ENCODE measurements at regions not wholly inside any gene's neighbourhood (a gene's known extent, or its start where the extent isn't known, plus 50 kb on each side); places are given as distances from the start of the nearest gene placed in this dataset.

- Histone ChIP-seq H3K9me3 (replicated peaks; ENCODE audit: control insufficient read depth, insufficient read depth, low read length) (no peaks in the 10 kb centered on the region), H3K9ac (replicated peaks; ENCODE audit: extremely low read depth, insufficient read depth, low read length) (no peak overlapping the region), H3K27ac (ENCODE audit: insufficient read depth, low read depth, low read length) (no peak overlapping the region), H3K4me2 (ENCODE audit: insufficient read depth, low read length) (no peak overlapping the region), H2AFZ (ENCODE audit: low read depth, low read length) (no peak overlapping the region), H3K79me2 (ENCODE audit: control insufficient read depth, insufficient read depth, low read length) (no peaks in the 10 kb centered on the region), H3K9me1 (replicated peaks; ENCODE audit: control insufficient read depth, extremely low read depth, insufficient read depth, low read length) (no peaks in the 10 kb centered on the region), H3K27me3 (ENCODE audit: control insufficient read depth in 2 of 2, insufficient read depth in 2 of 2, low read length in 2 of 2) (no peaks in the 10 kb centered on the region), H3K4me3 (replicated peaks in 1 of 3; ENCODE audit: insufficient read depth in 1 of 3, low read depth in 1 of 3, low read length in 3 of 3) (no peak overlapping the region), H3K36me3 (ENCODE audit: control insufficient read depth in 2 of 2, extremely low read depth in 1 of 2, insufficient read depth in 2 of 2, low read length in 2 of 2) (no peaks in the 10 kb centered on the region), H4K20me1 (replicated peaks; ENCODE audit: control insufficient read depth, extremely low read depth, insufficient read depth, low read length) (no peaks in the 10 kb centered on the region), H3K4me1 (ENCODE audit: control insufficient read depth, extremely low read depth, insufficient read depth, low read length) (no peaks in the 10 kb centered on the region)
- TF ChIP-seq POLR2AphosphoS5 (IDR thresholded peaks at IDR 0.05; ENCODE audit: insufficient read depth, low read depth, low read length) (no peak), MAX (IDR thresholded peaks at IDR 0.05; ENCODE audit: insufficient read depth, insufficient read length) (no peak), MYC (IDR thresholded peaks at IDR 0.05; ENCODE audit: low read depth, low read length) (no peak), POLR2A (IDR thresholded peaks at IDR 0.05; ENCODE audit: low read depth, low read length) (no peak), JUN (IDR thresholded peaks at IDR 0.05; ENCODE audit: borderline replicate concordance, insufficient read depth, insufficient read length, low read depth) (no peak), GATA2 (IDR thresholded peaks at IDR 0.05; ENCODE audit: insufficient read depth, insufficient read length, low read depth, low read length) (no peak), FOS (IDR thresholded peaks at IDR 0.05; ENCODE audit: borderline replicate concordance, insufficient read depth, low read length) (no peak), EZH2 (IDR thresholded peaks at IDR 0.05; ENCODE audit: borderline replicate concordance, low read depth, low read length, severe bottlenecking) (no peak), CTCF (IDR thresholded peaks at IDR 0.05; ENCODE audit: extremely low read depth in 1 of 2, insufficient read depth in 1 of 2, low read depth in 1 of 2, low read length in 2 of 2) (no peak)
- ChIA-PET CTCF (interaction anchor here (3.7 kb wide), 1 partner anchor 18 kb away, joined by 45 read pairs; no protein-coding TSS in a partner anchor), POLR2A (no interaction called here)
- FAIRE-seq (no peak), DNase-seq (ENCODE audit: low read depth, low spot score) (no peak)
- BruUV-seq (replicated peaks) = no TSS peak
- intact Hi-C loops (cut with micrococcal nuclease) = no loop called here
- dilution Hi-C loops (cut with MboI; ENCODE audit: extremely low pct_ligation_motif_present, low sequenced_read_pairs) = no loop called here
Measured at GRCh38 chr12:125201090-125201489, 135.9 kb downstream of the AACS start.

Measured in endothelial cell of umbilical vein (primary cell).